Epidermal melanocyte (primary cell): ENCODE measurements at regions not wholly inside any gene's neighbourhood (a gene's known extent, or its start where the extent isn't known, plus 50 kb on each side); places are given as distances from the start of the nearest gene placed in this dataset.
A peak's percentile ranks its signal among the peaks of the same experiment; 100 is the strongest.

Experiments
- DNase-seq: peaks from one replicate; pipeline ENCODE4 v3.0.0; 2011; ENCODE audit warnings: low spot score; ENCODE audit not compliant: insufficient read length

GRCh38 chr11:115751243-115752015 is 247.2 kb upstream of the CADM1 start:
- DNase-seq = no peak

- DNase-seq = no peak
Measured at GRCh38 chr11:115745610-115746512, 241.6 kb upstream of the CADM1 start.

- no peak for DNase-seq
Measured at GRCh38 chr11:115745066-115745465, 240.9 kb upstream of the CADM1 start.

- DNase-seq = no peak
Measured at GRCh38 chr11:115743719-115744118, 239.5 kb upstream of the CADM1 start.

- DNase-seq = no peak
Measured at GRCh38 chr11:115741376-115742107, 237.3 kb upstream of the CADM1 start.

- DNase-seq = no peak
Measured at GRCh38 chr11:115740324-115740723, 236.1 kb upstream of the CADM1 start.

- DNase-seq = no peak
Measured at GRCh38 chr11:115739878-115740277, 235.7 kb upstream of the CADM1 start.

- no peak for DNase-seq
Measured at GRCh38 chr11:115739146-115739545, 234.9 kb upstream of the CADM1 start.

GRCh38 chr11:115737875-115738274 is 233.7 kb upstream of the CADM1 start:
- DNase-seq = no peak

GRCh38 chr11:115736146-115736545 is 231.9 kb upstream of the CADM1 start:
- no peak for DNase-seq

GRCh38 chr11:115724666-115725065 is 220.5 kb upstream of the CADM1 start:
- no peak for DNase-seq

GRCh38 chr11:115722711-115723110 is 218.5 kb upstream of the CADM1 start:
- DNase-seq = no peak

GRCh38 chr11:115721296-115721995 is 217.2 kb upstream of the CADM1 start:
- DNase-seq = no peak

GRCh38 chr11:115720602-115721245 is 216.5 kb upstream of the CADM1 start:
- no peak for DNase-seq

- DNase-seq = no peak
Measured at GRCh38 chr11:115718945-115719344, 214.7 kb upstream of the CADM1 start.

- no peak for DNase-seq
Measured at GRCh38 chr11:115718106-115718505, 213.9 kb upstream of the CADM1 start.

GRCh38 chr11:115716601-115717529 is 212.7 kb upstream of the CADM1 start:
- peak; percentile 36 for DNase-seq

GRCh38 chr11:115716080-115716479 is 211.9 kb upstream of the CADM1 start:
- no peak for DNase-seq

- no peak for DNase-seq
Measured at GRCh38 chr11:115715251-115715770, 211.1 kb upstream of the CADM1 start.
